Body of pancreas (tissue), 4 donors: ENCODE measurements at regions not wholly inside any gene's neighbourhood (a gene's known extent, or its start where the extent isn't known, plus 50 kb on each side); places are given as distances from the start of the nearest gene placed in this dataset.

ENCODE experiments used
- CTCF ChIP-seq, 7 experiments: fragments of 450-650 bp in 4 of 7; fragments of 200-600 bp in 3 of 7; sonication (generic) in 3 of 7; IDR thresholded peaks; one replicate each; pipeline ENCODE4 v1.5.1; 2016 to 2019; ENCODE audit warnings: antibody characterized with exemption in 7 of 7
- POLR2A ChIP-seq, 3 donors: fragments of 450-650 bp; IDR thresholded peaks; one replicate each; pipeline ENCODE4 v1.6.1; 2016; ENCODE audit warnings: antibody characterized with exemption in 3 of 3, mild to moderate bottlenecking in 2 of 3

DNA sequence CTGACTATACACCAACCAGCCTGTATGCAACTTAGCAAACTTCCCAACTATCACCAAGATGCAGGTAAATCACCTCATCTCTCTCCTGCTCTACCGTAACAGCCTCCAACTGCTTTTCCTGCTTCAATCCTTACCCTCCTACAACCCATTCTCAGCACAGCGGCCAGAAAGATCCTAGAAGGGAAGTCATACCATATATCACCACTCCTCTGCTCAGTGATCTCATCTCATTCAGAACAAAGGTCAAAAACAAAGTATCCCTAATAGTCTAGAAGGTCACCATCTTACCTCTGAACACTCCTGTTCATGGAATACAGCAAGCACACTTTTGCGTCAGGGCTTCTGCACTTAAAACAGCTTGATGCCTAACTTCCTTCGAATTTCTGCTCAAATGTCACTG lies 62.2 kb upstream of the RNF38 start:
- TF ChIP-seq CTCF (IDR thresholded peaks at IDR 0.05) (no peak), POLR2A (IDR thresholded peaks at IDR 0.05) (no peak)
